MCF 10A (cell line): ENCODE measurements at regions not wholly inside any gene's neighbourhood (a gene's known extent, or its start where the extent isn't known, plus 50 kb on each side); places are given as distances from the start of the nearest gene placed in this dataset.

Experiments
- BruUV-seq: library from RNA; stranded (reverse); fragments of 400-500 nt; replicated peaks from 2 replicates; lab custom pipeline; 2021; lab: Mats Ljungman, UMichigan
- CTCF ChIA-PET: fragments of 300-600 bp; sonication (Branson Sonifier 250); formaldehyde crosslinking; extraction: SDS; loops from one replicate; lab custom pipeline; 2021; ENCODE audit warnings: antibody characterized with exemption, inconsistent platforms; lab: Yijun Ruan, JAX
- POLR2A ChIA-PET: fragments of 300-600, 350-650 bp; sonication (Branson Sonifier 250); formaldehyde crosslinking; extraction: SDS; loops from one replicate; lab custom pipeline; 2020; ENCODE audit warnings: antibody characterized with exemption, inconsistent platforms; lab: Yijun Ruan, JAX
- DNase-seq: peaks from one replicate; pipeline ENCODE4 v3.0.0-alpha.2; 2018; ENCODE audit not compliant: unreplicated experiment
- H3K27ac Mint-ChIP-seq: one replicate; pipeline ENCODE4 v1.8.0; 2022; ENCODE audit warnings: mild to moderate bottlenecking, low read depth, mixed read lengths; ENCODE audit not compliant: unreplicated experiment
- H3K27me3 Mint-ChIP-seq: one replicate; pipeline ENCODE4 v1.8.0; 2022; ENCODE audit warnings: mixed read lengths; ENCODE audit not compliant: insufficient read depth, unreplicated experiment
- H3K36me3 Mint-ChIP-seq: one replicate; pipeline ENCODE4 v1.8.0; 2022; ENCODE audit warnings: mild to moderate bottlenecking, moderate library complexity, mixed read lengths; ENCODE audit not compliant: insufficient read depth, unreplicated experiment
- H3K4me1 Mint-ChIP-seq: one replicate; pipeline ENCODE4 v1.8.0; 2022; ENCODE audit warnings: mixed read lengths; ENCODE audit not compliant: insufficient read depth, unreplicated experiment
- H3K4me3 Mint-ChIP-seq: one replicate; pipeline ENCODE4 v1.8.0; 2022; ENCODE audit warnings: mild to moderate bottlenecking, moderate library complexity, mixed read lengths; ENCODE audit not compliant: unreplicated experiment
- H3K9me3 Mint-ChIP-seq: one replicate; pipeline ENCODE4 v1.8.0; 2022; ENCODE audit warnings: mixed read lengths; ENCODE audit not compliant: unreplicated experiment
- CTCF ChIP-seq: fragments of 200-600 bp; IDR thresholded peaks from one replicate; pipeline ENCODE4 v1.8.0; 2022; ENCODE audit warnings: antibody characterized with exemption, mild to moderate bottlenecking; ENCODE audit not compliant: unreplicated experiment
- intact Hi-C: fragments of 100-400 bp; cut with micrococcal nuclease; formaldehyde crosslinking; loops from 2 replicates; pipeline ENCODE4 v1.14.1; 2022

GRCh38 chr16:86899757-86900156 lies 321.4 kb downstream of the FOXL1 start:
- Mint-ChIP-seq H3K4me1 (peaks cover 9% of the 10 kb centered on the region), H3K27me3 (no peaks in the 10 kb centered on the region), H3K27ac (peak overlapping the region; percentile 5), H3K9me3 (no peaks in the 10 kb centered on the region), H3K4me3 (no peak overlapping the region), H3K36me3 (no peaks in the 10 kb centered on the region)
- BruUV-seq, result no TSS peak
- no peak for TF ChIP-seq CTCF
- ChIA-PET CTCF (interaction anchor here (0.7 kb wide), 1 partner anchor 337 kb away, joined by 3 read pairs; no protein-coding TSS in a partner anchor), POLR2A (no interaction called here)
- intact Hi-C loops, result no loop called here
- peak; percentile 58 for DNase-seq

GRCh38 chr16:86901483-86901882 lies 323.1 kb downstream of the FOXL1 start:
- CTCF ChIA-PET, result no interaction called here
- intact Hi-C loops, result no loop called here

GRCh38 chr16:86902656-86903001 lies 324.3 kb downstream of the FOXL1 start:
- Mint-ChIP-seq H3K27me3 (no peaks in the 10 kb centered on the region), H3K36me3 (no peaks in the 10 kb centered on the region), H3K9me3 (no peaks in the 10 kb centered on the region), H3K4me3 (no peak overlapping the region), H3K27ac (no peak overlapping the region), H3K4me1 (peaks cover 9% of the 10 kb centered on the region)
- BruUV-seq, result no TSS peak
- ChIA-PET POLR2A (no interaction called here), CTCF (no interaction called here)
- DNase-seq, result no peak
- TF ChIP-seq CTCF, result no peak
- intact Hi-C loops, result no loop called here

More at GRCh38 chr16:86901483-86901882, 323.1 kb downstream of the FOXL1 start:
- Mint-ChIP-seq H3K4me1 (peaks cover 9% of the 10 kb centered on the region), H3K9me3 (no peaks in the 10 kb centered on the region), H3K36me3 (no peaks in the 10 kb centered on the region), H3K27ac (no peak overlapping the region), H3K27me3 (no peaks in the 10 kb centered on the region), H3K4me3 (no peak overlapping the region)
- POLR2A ChIA-PET, result no interaction called here
- no peak for TF ChIP-seq CTCF
- peak; percentile 15 for DNase-seq
- BruUV-seq, result no TSS peak

GRCh38 chr16:86903068-86903467 lies 324.7 kb downstream of the FOXL1 start:
- no peak for TF ChIP-seq CTCF
- Mint-ChIP-seq H3K27me3 (no peaks in the 10 kb centered on the region), H3K4me1 (peaks cover 9% of the 10 kb centered on the region), H3K36me3 (no peaks in the 10 kb centered on the region), H3K9me3 (no peaks in the 10 kb centered on the region), H3K4me3 (no peak overlapping the region), H3K27ac (no peak overlapping the region)
- BruUV-seq, result no TSS peak
- intact Hi-C loops, result no loop called here
- POLR2A ChIA-PET, result no interaction called here
- CTCF ChIA-PET, result interaction anchor here (0.6 kb wide), 1 partner anchor 495 kb away, joined by 3 read pairs; no protein-coding TSS in a partner anchor
- DNase-seq, result no peak
